K562 (cell line): ENCODE measurements at regions not wholly inside any gene's neighbourhood (a gene's known extent, or its start where the extent isn't known, plus 50 kb on each side); places are given as distances from the start of the nearest gene placed in this dataset.

Experiments used
- ATAC-seq: fragments of 200-7000 bp; cut with Tn5 transposase; 3 replicates; pipeline ENCODE4 v1.9.1; 2020; ENCODE audit warnings: moderate library complexity
- BruUV-seq: library from RNA; stranded (reverse); fragments of 400-500 nt; replicated peaks from 2 replicates; lab custom pipeline; 2021; lab: Mats Ljungman, UMichigan
- CTCF ChIA-PET: fragments of 300-600 bp; formaldehyde crosslinking; extraction: SDS; loops from one replicate; lab custom pipeline; 2021; ENCODE audit warnings: low intra/inter-chr PET ratio; lab: Yijun Ruan, JAX
- POLR2A ChIA-PET: fragments of 300-600, 350-650 bp; sonication (Branson Sonifier 250); formaldehyde crosslinking; extraction: SDS; loops from one replicate; lab custom pipeline; 2021; ENCODE audit warnings: antibody characterized with exemption, inconsistent platforms; lab: Yijun Ruan, JAX
- DNase-seq, 4 experiments: peaks; one replicate each; pipeline versions ENCODE4 v3.0.0 to v3.0.0-alpha.2; 2011 to 2018; ENCODE audit warnings: low spot score in 3 of 4, mixed read lengths in 3 of 4; ENCODE audit errors: extremely low read depth in 1 of 4
- FAIRE-seq: peaks from 2 replicates; lab custom pipeline; 2011; peaks lifted over from hg19 to GRCh38; lab: Jason Lieb, UNC
- H2AFZ ChIP-seq: 2 replicates; pipeline ENCODE4 v1.6.0; 2011; ENCODE audit warnings: low read depth, low read length, control low read depth, inconsistent platforms
- H3K27ac ChIP-seq: fragments of 200-600 bp; 3 replicates; pipeline ENCODE4 v1.8.0; 2011; ENCODE audit warnings: low read depth, mild to moderate bottlenecking, control low read depth, inconsistent platforms, low read length, moderate library complexity, mixed read lengths; ENCODE audit errors: extremely low read depth
- H3K27me3 ChIP-seq, 2 experiments: fragments of 300-600 bp in 1 of 2; 2 replicates in 1 of 2; 3 replicates in 1 of 2; pipeline versions ENCODE4 v1.6.0 to v1.8.0; 2011; ENCODE audit warnings: inconsistent platforms in 2 of 2, low read length in 2 of 2, mild to moderate bottlenecking in 1 of 2, mixed read lengths in 1 of 2, moderate library complexity in 1 of 2; ENCODE audit not compliant: control insufficient read depth in 2 of 2, insufficient read depth in 2 of 2
- H3K36me3 ChIP-seq: fragments of 300-600 bp; 3 replicates; pipeline ENCODE4 v1.8.0; 2011; ENCODE audit warnings: mild to moderate bottlenecking, low read length, inconsistent platforms; ENCODE audit not compliant: control insufficient read depth, insufficient read depth
- H3K4me1 ChIP-seq, 2 experiments: fragments of 200-600 bp in 1 of 2; replicated peaks in 1 of 2; 2 replicates in 1 of 2; 3 replicates in 1 of 2; pipeline versions ENCODE4 v1.5.1 to v1.8.0; 2011; ENCODE audit warnings: inconsistent platforms in 2 of 2, low read length in 2 of 2, mild to moderate bottlenecking in 1 of 2, mixed read lengths in 1 of 2, moderate library complexity in 1 of 2; ENCODE audit not compliant: control insufficient read depth in 2 of 2, insufficient read depth in 2 of 2
- H3K4me2 ChIP-seq: 2 replicates; pipeline ENCODE4 v1.6.1; 2011; ENCODE audit warnings: low read length, control low read depth, inconsistent platforms, mixed read lengths; ENCODE audit not compliant: insufficient read depth
- H3K4me3 ChIP-seq: fragments of 200-600 bp; sonication (generic), shearing (Covaris generic); 2 replicates; pipeline ENCODE4 v1.5.1; 2016; ENCODE audit warnings: control low read depth, inconsistent platforms
- H3K79me2 ChIP-seq: fragments of 200-600 bp; 3 replicates; pipeline ENCODE4 v1.8.0; 2011; ENCODE audit warnings: low read length, inconsistent platforms; ENCODE audit not compliant: control insufficient read depth, insufficient read depth
- H3K9ac ChIP-seq, 2 experiments: 2 replicates each; pipeline versions ENCODE4 v1.6.0 to v1.6.1; 2011; ENCODE audit warnings: low read depth in 2 of 2, low read length in 2 of 2, control low read depth in 1 of 2, inconsistent platforms in 1 of 2, mild to moderate bottlenecking in 1 of 2, mixed read lengths in 1 of 2; ENCODE audit not compliant: insufficient read depth in 1 of 2
- H3K9me1 ChIP-seq: one replicate; pipeline ENCODE4 v1.6.0; 2011; ENCODE audit warnings: inconsistent platforms, mild to moderate bottlenecking, low read length, moderate library complexity; ENCODE audit not compliant: control insufficient read depth, insufficient read depth
- H3K9me3 ChIP-seq: replicated peaks from 2 replicates; pipeline ENCODE4 v1.5.1; 2011; ENCODE audit warnings: low read depth, low read length, inconsistent platforms; ENCODE audit not compliant: control insufficient read depth, insufficient read depth
- H4K20me1 ChIP-seq: replicated peaks from 2 replicates; pipeline ENCODE4 v1.6.1; 2011; ENCODE audit warnings: low read length, inconsistent platforms, mixed read lengths; ENCODE audit not compliant: control insufficient read depth, insufficient read depth
- CBFB ChIP-seq: sonication (generic); formaldehyde crosslinking; IDR thresholded peaks from 2 replicates; pipeline ENCODE4 v1.4.0; 2020; ENCODE audit warnings: mild to moderate bottlenecking, missing genetic modification reagents
- DMBX1 ChIP-seq: fragments of 250-450 bp; sonication (Bioruptor Pico); IDR thresholded peaks from 2 replicates; pipeline ENCODE4 v1.8.0; 2022; ENCODE audit warnings: inconsistent platforms, mild to moderate bottlenecking, moderate library complexity, borderline replicate concordance
- HSF4 ChIP-seq: fragments of 250-450 bp; sonication (Bioruptor Pico); IDR thresholded peaks from 2 replicates; pipeline ENCODE4 v2.1.2; 2022; ENCODE audit warnings: mild to moderate bottlenecking, moderate library complexity, borderline replicate concordance
- MECOM ChIP-seq: fragments of 250-450 bp; sonication (Bioruptor Pico); IDR thresholded peaks from 2 replicates; pipeline ENCODE4 v1.8.0; 2022; ENCODE audit warnings: inconsistent platforms
- MEF2A ChIP-seq: IDR thresholded peaks from 2 replicates; pipeline ENCODE4 v1.6.1; 2011; ENCODE audit warnings: low read depth, mild to moderate bottlenecking, low read length, moderate library complexity; ENCODE audit not compliant: control insufficient read depth
- NR2C1 ChIP-seq, 2 experiments: fragments of 450-650 bp; IDR thresholded peaks; 2 replicates each; pipeline ENCODE4 v1.6.1; 2017; ENCODE audit warnings: mild to moderate bottlenecking in 2 of 2, antibody characterized with exemption in 1 of 2, inconsistent platforms in 1 of 2, missing compliant biosample characterization in 1 of 2, missing genetic modification characterization in 1 of 2
- PCBP1 ChIP-seq: fragments of 200-400 bp; formaldehyde crosslinking; IDR thresholded peaks from 2 replicates; pipeline ENCODE4 v1.6.1; 2018; ENCODE audit warnings: mild to moderate bottlenecking, low read depth, low read length; ENCODE audit not compliant: poor library complexity, severe bottlenecking
- POLR2AphosphoS5 ChIP-seq: IDR thresholded peaks from 2 replicates; pipeline ENCODE4 v1.6.1; 2011; ENCODE audit warnings: mild to moderate bottlenecking, low read depth, low read length, moderate library complexity; ENCODE audit not compliant: control insufficient read depth, insufficient read depth
- PTTG1 ChIP-seq: fragments of 450-650 bp; IDR thresholded peaks from 2 replicates; pipeline ENCODE4 v1.6.1; 2016; ENCODE audit warnings: low read depth, mild to moderate bottlenecking, missing genetic modification characterization, missing compliant biosample characterization
- RBM34 ChIP-seq: fragments of 200-400 bp; formaldehyde crosslinking; IDR thresholded peaks from 2 replicates; pipeline ENCODE4 v1.6.1; 2018; ENCODE audit warnings: low read length, borderline replicate concordance; ENCODE audit not compliant: insufficient read depth
- STAT5B ChIP-seq: fragments of 250-450 bp; sonication (Bioruptor Pico); IDR thresholded peaks from 2 replicates; pipeline ENCODE4 v1.8.0; 2021; ENCODE audit warnings: mild to moderate bottlenecking, inconsistent platforms
- XRCC3 ChIP-seq: fragments of 450-650 bp; IDR thresholded peaks from 2 replicates; pipeline ENCODE4 v1.6.1; 2017; ENCODE audit warnings: mild to moderate bottlenecking, moderate library complexity
- ZBTB49 ChIP-seq: sonication (generic); formaldehyde crosslinking; IDR thresholded peaks from 2 replicates; pipeline ENCODE4 v1.8.0; 2022; ENCODE audit warnings: missing genetic modification reagents, mild to moderate bottlenecking, borderline replicate concordance
- ZFP1 ChIP-seq: fragments of 450-650 bp; formaldehyde crosslinking; IDR thresholded peaks from 2 replicates; pipeline ENCODE4 v1.4.0; 2020; ENCODE audit warnings: mild to moderate bottlenecking, mixed read lengths
- ZNF197 ChIP-seq: fragments of 200-800 bp; sonication (Bioruptor generic); IDR thresholded peaks from 2 replicates; pipeline ENCODE4 v1.6.1; 2016; ENCODE audit warnings: low read depth, missing genetic modification characterization, missing compliant biosample characterization
- ZNF584 ChIP-seq: fragments of 200-800 bp; sonication (Bioruptor generic); IDR thresholded peaks from 2 replicates; pipeline ENCODE4 v1.6.1; 2016; ENCODE audit warnings: low read depth, mild to moderate bottlenecking, missing genetic modification characterization, missing compliant biosample characterization
- ZNF79 ChIP-seq: fragments of 250-450 bp; sonication (Bioruptor Pico); IDR thresholded peaks from 2 replicates; pipeline ENCODE4 v1.4.0; 2020; ENCODE audit warnings: low read depth, mild to moderate bottlenecking, moderate library complexity
- WGBS: fragments of 100-300 bp; shearing (Covaris generic); methylation state at CpG from one replicate; pipeline ENCODE4 v1.1.6; 2016; ENCODE audit warnings: low coverage, mixed read lengths; ENCODE audit not compliant: insufficient coverage; ENCODE audit errors: missing lambda C conversion rate; 5-methylcytosine and 5-hydroxymethylcytosine counted together
- in situ Hi-C: fragments of 300-500 bp; cut with MboI; formaldehyde crosslinking; loops from 4 replicates; pipeline ENCODE4 v1.15.0; 2018; ENCODE audit warnings: inconsistent platforms, mixed read lengths
- intact Hi-C: fragments of 100-400 bp; cut with micrococcal nuclease; formaldehyde crosslinking; loops from 2 replicates; pipeline ENCODE4 v1.14.2; 2022
- TF ChIP-seq, protein P1 (sequence below): fragments of 250-450 bp; sonication (Bioruptor Pico); IDR thresholded peaks from 2 replicates; pipeline ENCODE4 v1.4.0; 2020; ENCODE audit warnings: borderline replicate concordance
- TF ChIP-seq, protein P2 (sequence below): sonication (generic); formaldehyde crosslinking; IDR thresholded peaks from 2 replicates; pipeline ENCODE4 v1.8.1; 2022; ENCODE audit warnings: missing genetic modification reagents

DNA sequence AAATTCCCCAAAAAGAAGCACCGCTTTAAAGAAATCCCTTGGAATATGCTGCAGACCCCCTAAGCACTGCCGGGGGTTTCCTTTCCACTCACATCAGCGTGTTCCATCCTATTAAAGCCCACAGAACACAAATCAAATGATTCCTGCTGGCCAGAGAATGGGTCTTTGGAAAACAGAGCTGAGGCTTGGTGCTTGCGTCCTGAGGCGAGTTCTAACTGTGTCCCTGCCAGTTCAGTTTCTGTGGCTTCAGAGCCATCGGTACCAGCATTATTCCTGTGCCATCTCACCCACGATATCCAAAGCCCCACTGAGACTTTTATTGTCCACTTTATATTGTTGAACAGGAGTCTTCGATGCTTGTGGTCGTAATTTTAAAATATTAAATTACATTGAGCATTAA lies 142.0 kb upstream of the SYT13 start:
- Histone ChIP-seq H3K9me3 (no peaks in the 10 kb centered on the region), H3K9ac (no peak overlapping the region), H3K27me3 (peaks cover 13 to 28% of the 10 kb centered on the region in 2 experiments; a peak in 4 of 5 replicates), H3K4me2 (no peak overlapping the region), H3K36me3 (no peaks in the 10 kb centered on the region), H4K20me1 (no peaks in the 10 kb centered on the region), H3K27ac (no peak overlapping the region), H2AFZ (no peak overlapping the region), H3K79me2 (no peaks in the 10 kb centered on the region), H3K4me1 (no peaks in the 10 kb centered on the region), H3K9me1 (no peaks in the 10 kb centered on the region), H3K4me3 (no peak overlapping the region)
- WGBS: 1% methylated on average over 9 of the region's 9 CpGs
- FAIRE-seq (no peak), DNase-seq (no peak), ATAC-seq (no peak)
- no TSS peak for BruUV-seq
- ChIA-PET POLR2A (interaction anchor here (0.6 kb wide), 1 partner anchor 49 kb away, joined by 4 read pairs; no protein-coding TSS in a partner anchor), CTCF (no interaction called here)
- intact Hi-C loops: no loop called here
- in situ Hi-C loops: no loop called here
- no peak for TF ChIP-seq ZNF197
- TF ChIP-seq PCBP1: no peak
- no peak for TF ChIP-seq DMBX1 (CRISPR knock-in tag)
- no peak for TF ChIP-seq MECOM (CRISPR knock-in tag)
- no peak for TF ChIP-seq HSF4 (CRISPR knock-in tag)
- no peak for TF ChIP-seq RBM34
- no peak for TF ChIP-seq ZBTB49 (CRISPR knock-in tag)
- no peak for TF ChIP-seq ZFP1 (CRISPR knock-in tag)
- no peak for TF ChIP-seq MEF2A
- TF ChIP-seq POLR2AphosphoS5: no peak
- TF ChIP-seq NR2C1 (IDR thresholded peaks at IDR 0.05): no peak
- no peak for TF ChIP-seq NR2C1 (tag; IDR thresholded peaks at IDR 0.05)
- TF ChIP-seq, protein P1, sequence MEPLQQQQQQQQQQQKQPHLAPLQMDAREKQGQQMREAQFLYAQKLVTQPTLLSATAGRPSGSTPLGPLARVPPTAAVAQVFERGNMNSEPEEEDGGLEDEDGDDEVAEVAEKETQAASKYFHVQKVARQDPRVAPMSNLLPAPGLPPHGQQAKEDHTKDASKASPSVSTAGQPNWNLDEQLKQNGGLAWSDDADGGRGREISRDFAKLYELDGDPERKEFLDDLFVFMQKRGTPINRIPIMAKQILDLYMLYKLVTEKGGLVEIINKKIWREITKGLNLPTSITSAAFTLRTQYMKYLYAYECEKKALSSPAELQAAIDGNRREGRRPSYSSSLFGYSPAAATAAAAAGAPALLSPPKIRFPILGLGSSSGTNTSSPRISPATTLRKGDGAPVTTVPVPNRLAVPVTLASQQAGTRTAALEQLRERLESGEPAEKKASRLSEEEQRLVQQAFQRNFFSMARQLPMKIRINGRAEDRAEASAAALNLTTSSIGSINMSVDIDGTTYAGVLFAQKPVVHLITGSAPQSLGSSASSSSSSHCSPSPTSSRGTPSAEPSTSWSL (CRISPR knock-in tag): no peak
- TF ChIP-seq PTTG1: no peak
- no peak for TF ChIP-seq XRCC3
- TF ChIP-seq, protein P2, sequence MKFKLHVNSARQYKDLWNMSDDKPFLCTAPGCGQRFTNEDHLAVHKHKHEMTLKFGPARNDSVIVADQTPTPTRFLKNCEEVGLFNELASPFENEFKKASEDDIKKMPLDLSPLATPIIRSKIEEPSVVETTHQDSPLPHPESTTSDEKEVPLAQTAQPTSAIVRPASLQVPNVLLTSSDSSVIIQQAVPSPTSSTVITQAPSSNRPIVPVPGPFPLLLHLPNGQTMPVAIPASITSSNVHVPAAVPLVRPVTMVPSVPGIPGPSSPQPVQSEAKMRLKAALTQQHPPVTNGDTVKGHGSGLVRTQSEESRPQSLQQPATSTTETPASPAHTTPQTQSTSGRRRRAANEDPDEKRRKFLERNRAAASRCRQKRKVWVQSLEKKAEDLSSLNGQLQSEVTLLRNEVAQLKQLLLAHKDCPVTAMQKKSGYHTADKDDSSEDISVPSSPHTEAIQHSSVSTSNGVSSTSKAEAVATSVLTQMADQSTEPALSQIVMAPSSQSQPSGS (CRISPR knock-in tag): no peak
- no peak for TF ChIP-seq STAT5B (CRISPR knock-in tag)
- no peak for TF ChIP-seq ZNF79
- TF ChIP-seq ZNF584 (CRISPR knock-in tag): no peak
- no peak for TF ChIP-seq CBFB (CRISPR knock-in tag)
